SK-N-MC (cell line): ENCODE measurements at regions not wholly inside any gene's neighbourhood (a gene's known extent, or its start where the extent isn't known, plus 50 kb on each side); places are given as distances from the start of the nearest gene placed in this dataset.
A peak's percentile ranks its signal among the peaks of the same experiment; 100 is the strongest.

Source experiments
- DNase-seq: peaks from one replicate; pipeline ENCODE4 v3.0.0-alpha.2; 2011; ENCODE audit warnings: low read depth, low spot score
- H3K27ac ChIP-seq: fragments of 200-600 bp; sonication (generic); 2 replicates; pipeline ENCODE4 v1.5.1; 2016; ENCODE audit warnings: mixed run types
- H3K36me3 ChIP-seq: fragments of 200-600 bp; sonication (generic); 2 replicates; pipeline ENCODE4 v1.6.1; 2017; ENCODE audit warnings: antibody characterized with exemption, low read length, mixed read lengths; ENCODE audit not compliant: insufficient read depth
- H3K4me3 ChIP-seq: fragments of 200-600 bp; sonication (generic); 2 replicates; pipeline ENCODE4 v1.5.1; 2016
- H3K9ac ChIP-seq: fragments of 200-600 bp; sonication (generic); 2 replicates; pipeline ENCODE4 v1.8.0; 2017; ENCODE audit warnings: mixed run types, mixed read lengths; ENCODE audit not compliant: insufficient read length
- H3K9me3 ChIP-seq: fragments of 200-600 bp; sonication (generic); 2 replicates; pipeline ENCODE4 v1.6.1; 2017; ENCODE audit warnings: low read depth, mild to moderate bottlenecking, antibody characterized with exemption, low read length, moderate library complexity, mixed read lengths
- EZH2 ChIP-seq: fragments of 200-600 bp; sonication (generic); IDR thresholded peaks from one replicate; pipeline ENCODE4 v1.6.1; 2017; ENCODE audit warnings: antibody characterized with exemption
- FOXP2 ChIP-seq: optimal IDR thresholded peaks from 2 replicates; pipeline ENCODE3; 2011; ENCODE audit warnings: mild to moderate bottlenecking, moderate library complexity; ENCODE audit not compliant: insufficient read depth; ENCODE audit errors: extremely low read length, control extremely low read depth
- POLR2AphosphoS5 ChIP-seq: IDR thresholded peaks from 2 replicates; pipeline ENCODE4 v1.6.1; 2012; ENCODE audit warnings: mild to moderate bottlenecking, low read depth, low read length, borderline replicate concordance

DNA sequence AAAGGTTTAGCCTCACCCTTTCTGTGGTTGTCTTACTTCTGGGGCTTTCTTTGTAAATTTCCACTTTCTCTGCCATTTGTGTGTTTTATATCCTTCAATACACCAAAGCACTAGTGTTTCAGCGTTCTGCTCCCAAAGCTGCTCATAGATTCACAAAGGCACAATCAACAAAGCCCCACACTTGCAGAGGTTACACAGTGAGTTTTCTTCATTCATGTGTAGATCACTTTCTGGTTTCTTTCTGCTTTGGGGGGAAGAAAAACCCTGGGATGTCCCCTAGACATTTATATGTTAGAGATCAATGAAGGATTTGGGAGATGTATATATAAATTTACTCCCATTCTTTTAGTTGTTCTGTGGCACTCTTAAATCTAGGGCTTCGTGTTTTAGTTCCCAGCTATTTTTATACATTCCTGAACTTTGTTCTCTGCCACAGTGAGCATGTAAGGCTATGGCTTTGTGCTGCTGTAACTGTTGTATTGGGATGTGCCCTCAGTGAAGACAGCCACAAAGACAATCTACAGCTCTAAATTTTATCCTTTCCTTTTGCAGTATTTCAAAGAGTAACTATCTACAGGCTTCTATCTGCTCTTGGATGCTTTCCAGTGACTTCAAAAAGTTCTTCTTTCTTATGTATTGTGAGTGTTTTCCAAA, 636.5 kb downstream of the ZBBX start:
- DNase-seq, result no peak
- Histone ChIP-seq H3K4me3 (no peak overlapping the region), H3K9me3 (no peaks in the 10 kb centered on the region; the same call in 1 of the 2 replicates), H3K9ac (peak overlapping the region; percentile 35), H3K27ac (no peak overlapping the region), H3K36me3 (no peaks in the 10 kb centered on the region)
- TF ChIP-seq EZH2 (no peak), POLR2AphosphoS5 (no peak), FOXP2 (no peak)

DNA sequence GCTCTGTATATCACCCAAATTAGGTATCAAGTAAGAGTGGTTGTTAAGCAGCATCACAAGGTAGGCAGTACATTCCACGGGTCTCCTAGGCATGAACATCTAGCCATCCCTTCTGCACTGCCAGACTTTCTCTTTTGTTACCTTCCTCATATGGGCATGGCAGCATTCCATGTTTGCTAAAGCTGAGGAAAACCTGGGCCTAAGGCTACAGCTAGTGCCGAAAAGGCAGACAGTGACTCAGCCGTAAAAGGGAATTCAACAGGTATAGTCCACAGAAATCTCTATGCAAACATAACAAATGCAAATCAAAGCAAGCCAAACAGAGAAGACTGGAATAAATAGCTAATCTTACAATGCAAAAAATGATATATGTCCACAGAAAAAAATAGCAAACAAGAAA, 645.4 kb downstream of the ZBBX start:
- Histone ChIP-seq H3K36me3 (no peaks in the 10 kb centered on the region), H3K27ac (no peak overlapping the region), H3K9me3 (no peaks in the 10 kb centered on the region; the same call in 1 of the 2 replicates), H3K9ac (no peak overlapping the region), H3K4me3 (no peak overlapping the region)
- no peak for DNase-seq
- TF ChIP-seq EZH2, result no peak
- no peak for TF ChIP-seq FOXP2
- no peak for TF ChIP-seq POLR2AphosphoS5

DNA sequence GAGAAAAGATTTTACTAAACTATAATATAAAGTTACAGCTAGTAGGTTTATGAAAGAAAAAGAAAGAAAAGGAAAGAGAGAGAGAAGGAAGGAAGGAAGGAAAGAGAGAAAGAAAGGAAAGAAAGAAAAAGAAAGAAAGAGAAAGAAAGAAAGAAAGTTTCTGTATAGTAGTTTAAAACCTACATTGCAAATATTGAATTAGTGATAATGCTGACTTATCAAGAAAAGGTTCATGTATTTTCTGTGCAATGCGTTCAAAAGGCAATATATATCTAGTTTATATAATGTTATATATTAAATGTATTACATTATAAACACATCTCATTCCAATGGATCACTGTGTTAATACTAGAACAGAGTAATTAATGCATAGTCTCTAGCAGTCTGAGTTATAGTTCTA, 648.4 kb downstream of the ZBBX start:
- no peak overlapping the region for H3K4me3 ChIP-seq
- H3K9me3 ChIP-seq, result no peaks in the 10 kb centered on the region
- DNase-seq, result no peak
- H3K9ac ChIP-seq, result no peak overlapping the region
- TF ChIP-seq POLR2AphosphoS5, result no peak
- TF ChIP-seq EZH2, result no peak
- no peak for TF ChIP-seq FOXP2
- no peak overlapping the region for H3K27ac ChIP-seq
- no peaks in the 10 kb centered on the region for H3K36me3 ChIP-seq

DNA sequence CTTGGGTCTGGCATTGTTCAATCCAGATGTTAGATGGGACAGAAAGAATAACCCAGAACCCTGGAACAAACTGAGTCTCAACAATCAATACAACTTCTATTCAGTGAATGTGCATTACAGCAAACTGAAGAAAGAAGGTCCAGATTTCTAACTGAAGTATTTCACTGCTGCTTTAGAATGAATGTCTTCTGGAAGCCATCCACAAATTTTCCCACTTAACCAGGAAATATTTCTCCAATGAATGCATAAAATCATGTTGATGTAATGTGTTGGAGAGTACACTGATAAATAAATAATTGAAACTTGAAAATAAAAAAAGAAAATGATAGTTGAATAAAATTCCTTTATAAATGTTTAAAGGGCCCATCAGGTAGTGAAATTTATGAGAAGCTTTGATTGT, 658.6 kb downstream of the ZBBX start:
- H3K9me3 ChIP-seq, result 0 out of 2 replicates have a peak, but pooled peaks cover 2% of the 10 kb centered on the region
- no peak overlapping the region for H3K4me3 ChIP-seq
- DNase-seq, result no peak
- H3K27ac ChIP-seq, result no peak overlapping the region
- H3K36me3 ChIP-seq, result no peaks in the 10 kb centered on the region
- H3K9ac ChIP-seq, result no peak overlapping the region
- no peak for TF ChIP-seq EZH2
- no peak for TF ChIP-seq POLR2AphosphoS5
- TF ChIP-seq FOXP2, result no peak

GRCh38 chr3:166714206-166714605, 665.9 kb downstream of the ZBBX start:
- no peak for DNase-seq
- Histone ChIP-seq H3K9me3 (0 out of 2 replicates have a peak, but pooled peaks cover 2% of the 10 kb centered on the region), H3K4me3 (no peak overlapping the region), H3K27ac (no peak overlapping the region), H3K9ac (no peak overlapping the region), H3K36me3 (no peaks in the 10 kb centered on the region)
- TF ChIP-seq POLR2AphosphoS5, result no peak
- no peak for TF ChIP-seq EZH2

GRCh38 chr3:166713787-166714186, 666.3 kb downstream of the ZBBX start:
- no peak overlapping the region for H3K4me3 ChIP-seq
- no peak for DNase-seq
- no peak for TF ChIP-seq EZH2
- no peak for TF ChIP-seq POLR2AphosphoS5
- no peak overlapping the region for H3K9ac ChIP-seq
- no peaks in the 10 kb centered on the region for H3K9me3 ChIP-seq
- H3K36me3 ChIP-seq, result no peaks in the 10 kb centered on the region
- no peak overlapping the region for H3K27ac ChIP-seq

GRCh38 chr3:166706094-166706493, 674.0 kb downstream of the ZBBX start:
- H3K4me3 ChIP-seq, result no peak overlapping the region
- TF ChIP-seq POLR2AphosphoS5 (no peak), FOXP2 (no peak)
- DNase-seq, result peak; percentile 12

DNA sequence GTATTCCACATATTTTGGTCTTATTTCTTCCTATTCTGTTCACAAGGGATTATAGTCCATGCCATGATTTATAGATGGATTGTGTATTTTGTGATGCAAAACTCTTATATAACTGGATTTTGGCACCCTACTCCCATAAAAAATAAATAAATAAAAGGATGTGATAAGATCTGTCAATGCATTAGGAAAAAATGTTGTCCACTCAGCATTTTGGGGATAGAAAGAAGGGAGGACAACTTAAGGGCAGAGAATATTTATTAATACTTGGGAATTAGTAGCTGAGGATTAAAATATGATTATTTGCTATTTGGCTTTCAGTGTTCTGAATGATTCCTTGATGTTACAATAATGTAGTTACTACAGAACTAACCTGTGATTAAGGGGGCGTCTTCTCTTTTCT, 682.6 kb downstream of the ZBBX start:
- Histone ChIP-seq H3K27ac (no peak overlapping the region), H3K9ac (no peak overlapping the region), H3K4me3 (no peak overlapping the region), H3K36me3 (no peaks in the 10 kb centered on the region), H3K9me3 (peaks cover 3% of the 10 kb centered on the region; the same call in 1 of the 2 replicates)
- no peak for DNase-seq
- TF ChIP-seq POLR2AphosphoS5 (no peak), FOXP2 (no peak), EZH2 (no peak)

More at GRCh38 chr3:166706094-166706493, 674.0 kb downstream of the ZBBX start:
- H3K36me3 ChIP-seq, result no peaks in the 10 kb centered on the region
- H3K27ac ChIP-seq, result no peak overlapping the region
- H3K9me3 ChIP-seq, result no peaks in the 10 kb centered on the region
- no peak overlapping the region for H3K9ac ChIP-seq

- no peak for DNase-seq
- peaks cover 3% of the 10 kb centered on the region; the same call in 1 of the 2 replicates for H3K9me3 ChIP-seq
- no peak overlapping the region for H3K9ac ChIP-seq
- H3K36me3 ChIP-seq, result no peaks in the 10 kb centered on the region
- H3K27ac ChIP-seq, result no peak overlapping the region
- H3K4me3 ChIP-seq, result no peak overlapping the region
- TF ChIP-seq POLR2AphosphoS5, result no peak
- no peak for TF ChIP-seq EZH2
- TF ChIP-seq FOXP2, result no peak
These were observed 684.0 kb downstream of the ZBBX start for GRCh38 chr3:166696103-166696502.

DNA sequence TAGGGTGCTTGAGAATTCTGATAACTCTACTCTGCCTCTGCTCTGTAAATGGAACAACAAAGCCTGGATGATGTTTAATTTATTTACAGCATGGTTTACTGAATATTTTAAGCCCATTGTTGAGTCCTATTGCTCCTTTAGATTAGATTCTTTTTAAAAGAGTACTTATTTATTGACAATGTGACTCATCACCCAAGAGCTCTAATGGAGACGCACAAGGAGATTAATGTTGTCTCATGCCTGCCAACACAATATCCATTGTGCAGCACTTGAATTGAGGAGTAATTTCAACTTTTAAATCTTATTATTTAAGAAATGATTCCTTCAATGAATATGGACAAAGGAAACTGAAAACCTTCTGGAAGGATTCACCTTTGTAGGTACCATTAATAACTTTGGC, 691.4 kb downstream of the ZBBX start:
- TF ChIP-seq POLR2AphosphoS5 (no peak), FOXP2 (no peak), EZH2 (no peak)
- H3K9ac ChIP-seq, result no peak overlapping the region
- DNase-seq, result no peak
- H3K27ac ChIP-seq, result no peak overlapping the region
- no peaks in the 10 kb centered on the region for H3K36me3 ChIP-seq
- no peaks in the 10 kb centered on the region for H3K9me3 ChIP-seq
- H3K4me3 ChIP-seq, result no peak overlapping the region
